Sigmoid colon (tissue), 4 donors: ENCODE measurements at regions not wholly inside any gene's neighbourhood (a gene's known extent, or its start where the extent isn't known, plus 50 kb on each side); places are given as distances from the start of the nearest gene placed in this dataset.

ENCODE experiments used
- POLR2A ChIP-seq, 2 donors: fragments of 450-650 bp; IDR thresholded peaks; one replicate each; pipeline ENCODE4 v1.6.1; 2016; ENCODE audit warnings: antibody characterized with exemption in 2 of 2, mild to moderate bottlenecking in 2 of 2, moderate library complexity in 2 of 2
- POLR2AphosphoS5 ChIP-seq, 4 donors: sonication (generic); formaldehyde crosslinking; IDR thresholded peaks; one replicate each; pipeline ENCODE4 v1.6.1; 2017; ENCODE audit warnings: antibody characterized with exemption in 4 of 4
- TF ChIP-seq, protein P1 (sequence below), 4 experiments: fragments of 450-650 bp in 3 of 4; fragments of 200-600 bp in 1 of 4; IDR thresholded peaks; one replicate each; pipeline ENCODE4 v1.5.1; 2016 to 2019; ENCODE audit warnings: antibody characterized with exemption in 4 of 4, mild to moderate bottlenecking in 3 of 4, moderate library complexity in 2 of 4

DNA sequence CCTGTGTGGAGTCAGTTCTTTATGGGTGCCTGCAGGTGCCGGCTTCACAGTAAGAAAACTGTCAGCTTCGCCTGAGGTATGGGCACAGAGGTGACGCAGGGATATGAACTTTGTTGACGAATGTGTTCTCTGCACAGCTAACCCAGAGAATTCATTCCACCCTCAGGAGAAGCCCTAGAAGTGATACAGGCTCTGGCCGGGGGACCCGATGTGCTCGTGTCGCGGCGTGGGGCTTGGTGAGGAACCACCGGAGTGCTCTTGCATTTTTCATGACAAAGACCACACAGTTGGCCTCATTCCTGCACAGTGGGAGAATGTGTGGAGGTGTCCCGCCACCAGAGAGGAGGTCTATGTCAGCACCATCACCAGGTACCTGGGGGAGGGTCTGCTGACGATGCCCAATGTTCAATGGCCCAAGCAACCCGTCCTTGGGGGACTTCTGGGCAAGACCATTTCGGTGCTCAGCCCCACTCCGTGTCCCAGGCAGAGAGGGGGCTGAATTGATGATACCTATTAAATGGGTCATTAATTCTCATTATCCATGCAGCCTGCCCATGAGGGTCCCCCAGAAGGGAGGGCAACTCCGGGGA lies 147.5 kb upstream of the RTL1 start:
- TF ChIP-seq, protein P1, sequence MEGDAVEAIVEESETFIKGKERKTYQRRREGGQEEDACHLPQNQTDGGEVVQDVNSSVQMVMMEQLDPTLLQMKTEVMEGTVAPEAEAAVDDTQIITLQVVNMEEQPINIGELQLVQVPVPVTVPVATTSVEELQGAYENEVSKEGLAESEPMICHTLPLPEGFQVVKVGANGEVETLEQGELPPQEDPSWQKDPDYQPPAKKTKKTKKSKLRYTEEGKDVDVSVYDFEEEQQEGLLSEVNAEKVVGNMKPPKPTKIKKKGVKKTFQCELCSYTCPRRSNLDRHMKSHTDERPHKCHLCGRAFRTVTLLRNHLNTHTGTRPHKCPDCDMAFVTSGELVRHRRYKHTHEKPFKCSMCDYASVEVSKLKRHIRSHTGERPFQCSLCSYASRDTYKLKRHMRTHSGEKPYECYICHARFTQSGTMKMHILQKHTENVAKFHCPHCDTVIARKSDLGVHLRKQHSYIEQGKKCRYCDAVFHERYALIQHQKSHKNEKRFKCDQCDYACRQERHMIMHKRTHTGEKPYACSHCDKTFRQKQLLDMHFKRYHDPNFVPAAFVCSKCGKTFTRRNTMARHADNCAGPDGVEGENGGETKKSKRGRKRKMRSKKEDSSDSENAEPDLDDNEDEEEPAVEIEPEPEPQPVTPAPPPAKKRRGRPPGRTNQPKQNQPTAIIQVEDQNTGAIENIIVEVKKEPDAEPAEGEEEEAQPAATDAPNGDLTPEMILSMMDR (IDR thresholded peaks at IDR 0.05): no peak
- no peak for TF ChIP-seq POLR2AphosphoS5 (IDR thresholded peaks at IDR 0.05)
- no peak for TF ChIP-seq POLR2A (IDR thresholded peaks at IDR 0.05)
